Mononuclear cell (primary cell): ENCODE measurements at regions not wholly inside any gene's neighbourhood (a gene's known extent, or its start where the extent isn't known, plus 50 kb on each side); places are given as distances from the start of the nearest gene placed in this dataset.
A peak's percentile ranks its signal among the peaks of the same experiment; 100 is the strongest.

Source experiments
- H3K27me3 ChIP-seq: 2 replicates; pipeline ENCODE4 v1.6.0; 2011; ENCODE audit warnings: low read length, control low read depth; ENCODE audit not compliant: insufficient read depth
- H3K4me1 ChIP-seq: 2 replicates; pipeline ENCODE4 v1.5.1; 2011; ENCODE audit warnings: mild to moderate bottlenecking, low read length, control low read depth; ENCODE audit not compliant: insufficient read depth
- H3K4me3 ChIP-seq: 2 replicates; pipeline ENCODE4 v1.5.1; 2011; ENCODE audit warnings: mild to moderate bottlenecking, low read length, moderate library complexity
- H3K9me3 ChIP-seq: 2 replicates; pipeline ENCODE4 v1.5.1; 2011; ENCODE audit warnings: low read depth, mild to moderate bottlenecking, control low read depth, low read length

DNA sequence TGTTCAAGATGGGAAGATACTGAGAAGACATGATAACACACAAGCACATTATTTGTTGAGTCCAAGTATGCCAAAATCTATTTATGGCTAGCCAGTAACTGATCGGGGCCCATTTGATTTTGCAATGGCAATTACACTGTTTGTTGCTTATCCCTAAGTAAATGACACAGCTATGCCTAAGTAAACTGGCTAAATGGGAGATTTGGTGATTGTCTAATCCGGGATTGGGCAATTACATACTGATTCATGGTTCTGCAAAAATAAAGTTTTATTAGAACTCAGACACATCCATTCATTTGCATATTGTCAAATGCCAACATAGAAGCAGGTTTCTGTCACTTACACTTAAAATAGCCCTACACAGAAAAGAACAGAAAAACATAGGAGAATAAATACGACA, 140.2 kb upstream of the TBL1X start:
- Histone ChIP-seq H3K4me3 (no peak overlapping the region), H3K27me3 (no peaks in the 10 kb centered on the region), H3K9me3 (no peaks in the 10 kb centered on the region), H3K4me1 (no peaks in the 10 kb centered on the region)

DNA sequence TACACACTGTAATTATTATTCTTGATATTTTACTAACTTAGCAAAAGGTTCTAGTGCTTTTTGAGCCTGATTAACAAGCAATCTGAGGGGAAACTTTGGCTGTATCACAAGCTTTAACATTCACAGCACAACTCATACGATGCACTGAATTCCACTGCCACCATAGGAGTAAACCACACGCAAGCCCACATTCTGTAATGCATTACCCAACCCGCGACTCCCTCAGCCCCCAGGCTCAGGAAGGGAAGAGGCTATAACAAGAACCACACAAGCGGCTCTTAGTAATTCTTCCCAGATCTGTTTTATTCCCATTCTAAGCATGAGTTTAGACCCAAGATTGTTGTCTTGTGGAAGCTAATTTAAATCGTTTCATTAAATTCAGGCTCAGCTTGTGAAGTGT, 138.5 kb upstream of the TBL1X start:
- no peak overlapping the region for H3K4me3 ChIP-seq
- no peaks in the 10 kb centered on the region for H3K4me1 ChIP-seq
- H3K27me3 ChIP-seq: no peaks in the 10 kb centered on the region
- H3K9me3 ChIP-seq: no peaks in the 10 kb centered on the region

DNA sequence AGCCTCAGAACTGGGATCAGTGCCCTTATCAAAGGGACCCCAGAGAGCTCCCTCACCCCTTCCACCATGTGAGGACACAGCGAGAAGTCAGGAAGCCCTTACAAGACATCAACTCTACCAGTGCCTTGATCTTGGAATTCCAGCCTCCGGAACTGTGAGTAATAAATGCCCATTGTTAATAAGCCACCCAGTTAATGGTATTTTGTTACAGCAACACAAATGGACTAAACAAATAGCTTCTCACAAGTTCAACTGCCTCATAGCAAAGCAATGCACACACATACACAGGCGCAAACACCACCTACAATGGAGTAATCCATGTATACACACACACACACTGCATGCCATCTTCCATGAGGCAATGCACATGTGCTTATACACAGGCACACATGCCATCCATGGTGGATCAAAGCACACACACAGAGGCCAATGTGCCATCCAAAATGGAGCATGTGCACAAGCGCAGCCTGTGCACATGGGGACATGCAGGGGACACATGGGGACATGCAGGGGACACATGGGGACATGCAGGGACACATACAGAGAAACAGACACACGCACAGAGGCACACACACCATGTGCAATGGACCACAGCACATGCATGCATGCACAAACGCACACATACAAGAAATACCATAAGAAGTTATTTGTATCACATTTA, 137.6 kb upstream of the TBL1X start:
- Histone ChIP-seq H3K9me3 (no peaks in the 10 kb centered on the region), H3K4me1 (no peaks in the 10 kb centered on the region), H3K27me3 (no peaks in the 10 kb centered on the region), H3K4me3 (no peak overlapping the region)

DNA sequence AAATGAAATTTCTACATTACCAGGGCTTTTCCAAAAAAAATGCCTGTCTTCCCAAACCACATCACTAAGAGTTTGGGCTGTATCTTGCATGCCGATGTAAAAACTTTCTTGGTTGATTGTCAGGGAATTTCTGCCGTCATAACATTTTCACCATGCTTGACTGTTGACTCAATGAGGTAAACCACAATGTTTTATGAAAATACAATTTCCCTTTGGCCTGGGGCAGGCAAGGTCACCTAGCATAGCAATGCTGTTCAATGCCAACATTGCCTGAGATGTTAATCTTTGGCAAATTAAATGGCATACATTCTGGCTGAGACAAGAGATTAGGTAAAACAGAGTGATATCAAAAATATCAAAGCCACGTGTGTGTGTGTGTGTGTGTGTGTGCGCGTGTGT, 137.1 kb upstream of the TBL1X start:
- no peaks in the 10 kb centered on the region for H3K9me3 ChIP-seq
- no peaks in the 10 kb centered on the region for H3K4me1 ChIP-seq
- H3K27me3 ChIP-seq: no peaks in the 10 kb centered on the region
- H3K4me3 ChIP-seq: no peak overlapping the region

DNA sequence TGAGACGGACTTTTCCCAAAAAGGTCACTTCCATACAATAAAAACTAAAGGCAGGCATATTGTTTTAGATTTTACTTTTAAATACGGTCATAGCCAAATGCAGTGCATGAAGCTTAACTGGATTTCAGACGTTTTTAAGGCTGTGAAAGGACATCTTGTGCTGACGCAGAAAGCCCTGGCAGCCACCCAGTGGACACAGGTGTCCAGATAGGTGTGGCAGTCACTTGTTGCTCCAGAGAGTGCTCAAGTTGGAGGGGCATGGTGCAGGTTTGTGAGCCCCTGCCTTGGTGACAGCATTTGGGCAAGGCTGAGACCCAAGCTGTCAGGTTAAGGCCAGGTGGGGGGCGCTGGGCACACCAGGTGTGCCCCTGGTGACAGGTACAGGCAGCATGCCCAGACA, 135.8 kb upstream of the TBL1X start:
- Histone ChIP-seq H3K4me1 (no peaks in the 10 kb centered on the region), H3K4me3 (no peak overlapping the region), H3K27me3 (no peaks in the 10 kb centered on the region), H3K9me3 (no peaks in the 10 kb centered on the region)

DNA sequence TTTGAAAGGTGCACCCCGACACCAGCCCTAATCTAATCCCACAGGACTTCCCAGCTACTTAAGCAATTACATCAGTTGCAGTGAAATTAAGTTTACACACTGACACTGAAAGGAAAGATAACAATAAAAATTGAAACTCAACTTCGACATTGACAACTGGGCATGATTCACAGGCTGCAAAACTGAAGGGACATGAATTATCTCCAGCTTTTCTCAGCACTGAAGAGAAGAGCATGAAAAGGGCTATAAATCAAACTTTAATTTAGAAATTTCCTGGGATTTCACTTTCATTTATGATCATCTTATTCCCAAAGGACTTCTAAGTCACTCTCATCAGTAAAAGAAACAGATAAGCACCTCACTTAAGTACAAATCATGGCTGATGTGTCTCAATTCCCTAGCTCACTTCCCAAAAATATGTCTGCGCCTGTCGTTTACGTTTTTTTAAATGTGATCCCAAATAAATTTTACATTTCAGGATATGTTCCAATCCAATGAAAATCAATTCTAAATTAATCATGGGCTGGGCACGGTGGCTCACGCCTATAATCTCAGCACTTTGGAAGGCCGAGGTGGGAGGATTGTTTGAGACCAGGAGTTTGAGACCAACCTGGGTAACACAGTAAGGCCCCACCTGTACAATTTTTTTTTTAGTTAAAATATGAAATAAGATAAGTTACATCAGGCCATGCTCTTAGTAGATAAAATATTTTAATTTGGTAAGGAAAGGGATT, 134.4 kb upstream of the TBL1X start:
- Histone ChIP-seq H3K4me3 (no peak overlapping the region), H3K27me3 (no peaks in the 10 kb centered on the region), H3K9me3 (no peaks in the 10 kb centered on the region), H3K4me1 (no peaks in the 10 kb centered on the region)

DNA sequence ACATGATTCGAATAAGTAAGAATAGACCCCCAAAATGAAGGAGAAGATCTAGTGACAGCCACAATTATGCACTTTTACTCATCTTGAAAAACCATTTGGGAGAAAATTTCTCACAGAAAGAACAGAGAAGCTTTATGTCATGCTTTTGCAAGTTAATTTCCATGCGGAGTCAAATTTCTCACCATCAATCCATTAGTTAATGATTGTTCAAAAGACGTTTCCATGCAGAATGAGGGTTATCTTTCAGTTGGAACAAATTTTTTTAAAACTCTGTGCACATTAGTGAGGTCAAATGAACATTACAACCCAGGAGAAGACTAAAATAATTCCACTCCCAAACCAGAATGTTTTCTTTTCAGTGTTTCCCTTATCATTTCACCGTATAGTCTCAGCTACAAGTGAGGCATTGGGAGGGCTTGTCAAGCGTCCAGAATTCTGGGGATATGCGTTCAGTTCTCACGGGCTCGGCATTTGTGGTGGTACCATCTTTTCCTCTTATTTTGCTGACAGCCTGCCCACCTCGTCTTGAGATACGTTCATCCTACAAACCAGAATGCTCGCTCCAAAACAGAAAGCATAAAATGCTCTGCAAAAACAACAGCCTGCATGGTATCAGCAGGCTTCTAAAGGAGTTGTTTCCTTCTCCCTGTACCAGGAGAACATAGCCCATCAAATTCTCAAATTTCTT, 130.8 kb upstream of the TBL1X start:
- Histone ChIP-seq H3K4me3 (no peak overlapping the region), H3K27me3 (no peaks in the 10 kb centered on the region), H3K4me1 (peaks cover 16% of the 10 kb centered on the region), H3K9me3 (no peaks in the 10 kb centered on the region)

DNA sequence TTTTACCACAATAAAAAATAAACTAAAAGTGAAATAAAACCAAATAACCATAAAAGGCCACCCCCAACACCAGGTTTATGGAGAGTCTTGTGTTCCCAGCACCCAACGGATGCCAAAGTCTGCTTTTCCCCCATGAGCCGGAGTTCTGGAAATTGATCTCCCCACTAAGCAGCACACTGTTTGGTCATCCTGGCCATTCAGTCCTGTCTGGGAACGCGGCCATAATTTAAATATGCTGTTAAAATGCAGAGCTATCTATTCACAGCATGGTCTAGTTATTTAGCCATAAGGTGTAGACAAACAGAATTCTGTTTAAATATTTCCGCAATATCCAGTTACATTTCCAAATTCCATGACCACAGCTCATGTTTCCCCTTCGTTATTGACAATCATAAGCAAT, 129.6 kb upstream of the TBL1X start:
- H3K4me1 ChIP-seq: peaks cover 29% of the 10 kb centered on the region
- no peak overlapping the region for H3K4me3 ChIP-seq

DNA sequence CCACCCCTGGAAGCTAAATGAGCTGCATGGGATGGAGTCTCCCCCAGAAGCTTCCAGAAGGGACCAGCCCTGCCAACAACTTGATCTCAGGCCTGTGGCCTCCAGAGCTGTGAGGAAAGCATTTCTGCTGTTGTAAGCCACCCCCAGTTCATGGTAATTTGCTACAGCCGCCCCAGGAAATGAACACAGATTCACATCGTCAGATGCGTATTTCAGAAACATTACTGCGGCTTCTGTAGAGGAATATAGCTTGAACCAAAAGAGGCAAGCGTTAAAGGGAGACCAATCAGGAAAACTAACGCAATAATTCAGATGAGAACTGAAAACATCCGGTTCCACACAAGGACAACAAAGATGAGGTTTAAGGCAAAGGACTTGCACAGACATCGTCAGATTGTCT, 128.4 kb upstream of the TBL1X start:
- H3K4me1 ChIP-seq: peaks cover 41% of the 10 kb centered on the region
- no peaks in the 10 kb centered on the region for H3K27me3 ChIP-seq
- H3K9me3 ChIP-seq: no peaks in the 10 kb centered on the region
- no peak overlapping the region for H3K4me3 ChIP-seq

More for the DNA sequence above, 129.6 kb upstream of the TBL1X start:
- Histone ChIP-seq H3K9me3 (no peaks in the 10 kb centered on the region), H3K27me3 (no peaks in the 10 kb centered on the region)

DNA sequence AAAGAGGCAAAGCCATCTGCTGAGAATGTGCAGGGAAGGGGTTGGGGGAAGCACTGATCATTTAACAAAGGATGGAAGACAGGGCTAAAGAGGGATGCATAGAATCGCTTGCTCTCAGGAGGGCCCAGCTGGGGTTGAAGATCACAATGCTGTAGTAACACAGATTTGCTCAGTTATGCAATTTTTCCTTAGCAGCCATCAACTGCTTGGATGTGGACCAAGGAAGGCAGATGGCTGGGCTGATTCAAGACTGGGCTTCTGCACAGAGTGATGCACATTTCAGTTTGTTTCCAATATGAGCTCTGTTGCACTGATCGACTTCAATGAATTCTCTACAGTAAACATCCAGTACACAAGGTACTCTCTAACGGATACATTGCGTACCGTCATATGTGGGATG, 127.8 kb upstream of the TBL1X start:
- Histone ChIP-seq H3K4me1 (peaks cover 41% of the 10 kb centered on the region), H3K9me3 (no peaks in the 10 kb centered on the region), H3K27me3 (no peaks in the 10 kb centered on the region), H3K4me3 (no peak overlapping the region)

DNA sequence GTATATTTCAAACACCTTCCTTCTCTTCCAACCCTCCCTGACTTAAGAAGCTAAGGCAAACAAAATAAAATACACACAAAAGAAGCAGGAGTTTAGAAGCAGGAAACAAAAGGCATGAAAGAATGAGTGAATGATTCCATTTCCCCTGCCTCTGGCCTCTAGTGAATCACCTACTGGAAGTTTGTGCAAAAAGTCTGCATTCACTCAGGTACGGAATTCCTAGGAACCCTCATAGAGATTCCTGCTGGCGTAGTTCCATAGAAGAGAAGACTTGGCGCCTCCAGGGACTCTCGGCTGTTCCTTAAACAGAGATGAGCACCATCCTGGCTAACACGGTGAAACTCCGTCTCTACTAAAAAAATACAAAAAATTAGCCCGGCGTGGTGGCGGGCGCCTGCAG, 125.9 kb upstream of the TBL1X start:
- Histone ChIP-seq H3K27me3 (no peaks in the 10 kb centered on the region), H3K4me3 (no peak overlapping the region), H3K4me1 (peaks cover 48% of the 10 kb centered on the region), H3K9me3 (no peaks in the 10 kb centered on the region)

DNA sequence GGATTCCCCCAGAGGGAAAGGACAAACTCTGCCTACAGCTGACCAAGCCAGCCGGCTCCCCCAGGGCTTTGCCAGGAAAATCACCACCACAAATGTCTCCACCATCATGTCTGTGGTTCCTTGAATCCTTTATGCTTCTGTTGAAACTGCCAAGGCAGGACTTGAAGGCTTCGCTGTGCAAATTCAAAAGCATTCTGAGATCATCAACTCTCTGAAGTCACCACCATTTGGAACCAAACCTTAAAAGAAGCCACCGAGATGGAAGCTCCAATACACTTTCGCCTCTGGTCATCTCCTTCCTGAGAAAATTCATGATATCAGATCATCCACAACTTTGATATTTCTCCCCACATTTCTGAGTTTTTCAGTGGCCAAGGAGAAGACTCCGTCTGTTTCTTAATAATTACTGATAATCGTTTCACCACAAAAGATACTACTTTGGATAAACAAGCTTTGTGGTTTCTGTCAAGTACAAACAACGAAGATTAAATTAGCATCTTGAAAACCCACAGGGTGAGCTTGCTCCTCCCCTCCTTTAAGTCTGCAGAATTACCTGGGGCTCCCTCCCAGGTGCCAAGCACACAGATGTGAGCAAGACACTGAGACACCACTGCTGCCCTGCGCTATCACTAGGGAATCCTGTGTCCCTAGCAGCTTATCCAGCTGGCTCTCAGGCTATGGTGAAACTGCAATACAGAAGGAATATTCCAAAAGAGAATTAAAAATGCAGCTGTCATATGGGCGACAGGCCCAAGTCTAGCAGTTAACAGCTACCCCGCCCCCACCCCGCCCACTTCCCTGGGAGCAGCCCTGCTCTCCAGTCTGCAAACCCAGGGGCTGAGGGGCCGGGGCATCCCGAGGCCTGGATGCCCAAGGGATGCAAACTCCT, 125.0 kb upstream of the TBL1X start:
- Histone ChIP-seq H3K27me3 (no peaks in the 10 kb centered on the region), H3K4me1 (peaks cover 48% of the 10 kb centered on the region), H3K4me3 (no peak overlapping the region), H3K9me3 (no peaks in the 10 kb centered on the region)

DNA sequence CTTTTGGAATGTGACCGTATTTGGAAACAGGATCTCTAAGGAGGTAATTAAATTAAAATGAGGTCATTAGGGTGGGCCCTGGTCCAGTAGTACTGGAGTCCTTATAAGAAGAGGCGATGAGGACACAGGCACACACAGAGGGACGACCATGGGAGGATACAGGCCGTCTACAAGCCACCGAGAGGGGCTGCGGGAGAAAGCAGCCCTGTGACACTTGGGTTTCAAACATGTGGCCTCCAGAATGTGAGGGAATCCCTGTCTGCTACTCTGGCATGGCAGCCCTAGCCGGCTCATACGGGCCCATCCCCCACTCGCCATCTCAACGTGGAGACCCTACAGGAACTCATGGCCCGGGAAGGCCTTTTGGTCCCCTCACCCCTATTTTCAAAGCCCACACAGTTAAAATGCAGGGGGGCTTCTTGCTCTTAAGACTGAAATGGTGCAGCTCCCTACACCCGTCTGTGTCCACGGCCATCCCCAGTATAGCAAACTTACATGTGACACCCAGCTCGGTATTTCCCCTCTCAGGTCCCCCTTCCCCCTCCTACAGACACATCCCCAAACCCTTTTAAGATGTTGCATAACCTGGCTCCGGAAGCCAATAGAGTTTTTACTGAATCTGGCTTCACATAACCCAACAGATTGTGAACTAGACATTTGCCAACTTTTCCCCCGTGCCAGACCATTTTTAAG, 124.1 kb upstream of the TBL1X start:
- H3K4me1 ChIP-seq: peaks cover 47% of the 10 kb centered on the region
- no peaks in the 10 kb centered on the region for H3K27me3 ChIP-seq
- no peaks in the 10 kb centered on the region for H3K9me3 ChIP-seq
- H3K4me3 ChIP-seq: peak overlapping the region; percentile 4
